ENCODE measurements at regions not wholly inside any gene's neighbourhood (a gene's known extent, or its start where the extent isn't known, plus 50 kb on each side); places are given as distances from the start of the nearest gene placed in this dataset.
"Not testable (repeated sequence)": the region's sequence is repeated elsewhere in the genome, so short reads cannot be mapped to it uniquely, and the experiment has no call there.

GRCh38 chr9:33737811-33738606, 57.4 kb upstream of the PRSS3 start:
- no peak for DNase-seq (ENCODE audit: low spot score)
- peak; percentile 67 for TF ChIP-seq CTCF (IDR thresholded peaks at IDR 0.05; ENCODE audit: extremely low read depth, insufficient read depth, missing control alignments)
- in situ Hi-C loops (cut with MboI; ENCODE audit: low pct_unique_long_range_greater_than_20kb, low sequenced_read_pairs, unreplicated experiment): no loop called here

- in situ Hi-C loops (cut with MboI; ENCODE audit: low pct_unique_long_range_greater_than_20kb, low sequenced_read_pairs, unreplicated experiment): no loop called here
- no peak for TF ChIP-seq CTCF (IDR thresholded peaks at IDR 0.05; ENCODE audit: extremely low read depth, insufficient read depth, missing control alignments)
- DNase-seq (ENCODE audit: low spot score): no peak
Measured at GRCh38 chr9:33739398-33739797, 56.0 kb upstream of the PRSS3 start.

GRCh38 chr9:33740075-33740474, 55.3 kb upstream of the PRSS3 start:
- no peak for DNase-seq (ENCODE audit: low spot score)
- in situ Hi-C loops (cut with MboI; ENCODE audit: low pct_unique_long_range_greater_than_20kb, low sequenced_read_pairs, unreplicated experiment): no loop called here
- TF ChIP-seq CTCF (IDR thresholded peaks at IDR 0.05; ENCODE audit: extremely low read depth, insufficient read depth, missing control alignments): no peak

- in situ Hi-C loops (cut with MboI; ENCODE audit: low pct_unique_long_range_greater_than_20kb, low sequenced_read_pairs, unreplicated experiment): not testable (repeated sequence)
Measured at GRCh38 chr9:33740958-33741357, 54.4 kb upstream of the PRSS3 start.

GRCh38 chr9:33742051-33742450, 53.3 kb upstream of the PRSS3 start:
- in situ Hi-C loops (cut with MboI; ENCODE audit: low pct_unique_long_range_greater_than_20kb, low sequenced_read_pairs, unreplicated experiment): no loop called here
- TF ChIP-seq CTCF (IDR thresholded peaks at IDR 0.05; ENCODE audit: extremely low read depth, insufficient read depth, missing control alignments): no peak

More at GRCh38 chr9:33740958-33741357, 54.4 kb upstream of the PRSS3 start:
- not testable (repeated sequence) for DNase-seq (ENCODE audit: low spot score)

GRCh38 chr9:33742519-33742918, 52.8 kb upstream of the PRSS3 start:
- no peak for DNase-seq (ENCODE audit: low spot score)
- no peak for TF ChIP-seq CTCF (IDR thresholded peaks at IDR 0.05; ENCODE audit: extremely low read depth, insufficient read depth, missing control alignments)
- in situ Hi-C loops (cut with MboI; ENCODE audit: low pct_unique_long_range_greater_than_20kb, low sequenced_read_pairs, unreplicated experiment): no loop called here

More at GRCh38 chr9:33742051-33742450, 53.3 kb upstream of the PRSS3 start:
- DNase-seq (ENCODE audit: low spot score): no peak
